H9 (cell line): ENCODE measurements at regions not wholly inside any gene's neighbourhood (a gene's known extent, or its start where the extent isn't known, plus 50 kb on each side); places are given as distances from the start of the nearest gene placed in this dataset.

ENCODE experiments used
- DNase-seq: peaks from one replicate; pipeline ENCODE4 v3.0.0-alpha.2; 2017
- H2AFZ ChIP-seq: one replicate; pipeline ENCODE4 v1.6.1; 2013; ENCODE audit warnings: mild to moderate bottlenecking, low read length, control low read depth, moderate library complexity
- H2AK5ac ChIP-seq: 2 replicates; pipeline ENCODE4 v1.6.1; 2013; ENCODE audit warnings: low read length, control low read depth, mixed read lengths; ENCODE audit not compliant: insufficient read length
- H2BK120ac ChIP-seq: one replicate; pipeline ENCODE4 v1.6.1; 2013; ENCODE audit warnings: low read depth, mild to moderate bottlenecking, low read length, control low read depth, inconsistent platforms; ENCODE audit not compliant: poor library complexity, severe bottlenecking
- H2BK12ac ChIP-seq: 2 replicates; pipeline ENCODE4 v1.6.1; 2013; ENCODE audit warnings: low read length, control low read depth, mixed read lengths, low read depth; ENCODE audit not compliant: insufficient read length
- H2BK15ac ChIP-seq: 2 replicates; pipeline ENCODE4 v1.6.1; 2013; ENCODE audit warnings: low read depth, low read length, control low read depth
- H2BK20ac ChIP-seq: one replicate; pipeline ENCODE4 v1.6.1; 2013; ENCODE audit warnings: low read depth, mild to moderate bottlenecking, low read length, control low read depth, inconsistent platforms; ENCODE audit not compliant: poor library complexity, severe bottlenecking
- H2BK5ac ChIP-seq: 2 replicates; pipeline ENCODE4 v1.6.1; 2013; ENCODE audit warnings: low read length, control low read depth, mixed read lengths; ENCODE audit not compliant: insufficient read length
- H3K14ac ChIP-seq: 2 replicates; pipeline ENCODE4 v1.6.1; 2013; ENCODE audit warnings: low read length, control low read depth; ENCODE audit not compliant: insufficient read depth
- H3K18ac ChIP-seq: 2 replicates; pipeline ENCODE4 v1.6.1; 2013; ENCODE audit warnings: low read depth, mild to moderate bottlenecking, mixed read lengths, low read length, control low read depth; ENCODE audit not compliant: insufficient read length
- H3K23ac ChIP-seq: 2 replicates; pipeline ENCODE4 v1.6.1; 2013; ENCODE audit warnings: low read length, control low read depth, mixed read lengths, low read depth; ENCODE audit not compliant: insufficient read length
- H3K23me2 ChIP-seq: 2 replicates; pipeline ENCODE4 v1.6.1; 2013; ENCODE audit warnings: low read depth, mild to moderate bottlenecking, mixed read lengths, low read length, control low read depth; ENCODE audit not compliant: insufficient read length, poor library complexity, severe bottlenecking
- H3K27ac ChIP-seq: 2 replicates; pipeline ENCODE4 v1.5.1; 2013; ENCODE audit warnings: low read length, control low read depth, mixed read lengths, low read depth; ENCODE audit not compliant: insufficient read length
- H3K27me3 ChIP-seq: 2 replicates; pipeline ENCODE4 v1.6.1; 2013; ENCODE audit warnings: low read length, control low read depth, inconsistent platforms; ENCODE audit not compliant: insufficient read depth
- H3K4ac ChIP-seq: 2 replicates; pipeline ENCODE4 v1.6.1; 2013; ENCODE audit warnings: low read depth, mild to moderate bottlenecking, control low read depth, inconsistent platforms, low read length, moderate library complexity
- H3K4me1 ChIP-seq: 2 replicates; pipeline ENCODE4 v1.6.1; 2013; ENCODE audit warnings: low read length, control low read depth, inconsistent platforms; ENCODE audit not compliant: insufficient read depth
- H3K4me2 ChIP-seq: 2 replicates; pipeline ENCODE4 v1.6.1; 2013; ENCODE audit warnings: low read length, control low read depth, mixed read lengths; ENCODE audit not compliant: insufficient read length, insufficient read depth
- H3K56ac ChIP-seq: 2 replicates; pipeline ENCODE4 v1.6.1; 2013; ENCODE audit warnings: low read depth, mild to moderate bottlenecking, mixed read lengths, low read length, control low read depth; ENCODE audit not compliant: insufficient read length
- H3K79me1 ChIP-seq: 2 replicates; pipeline ENCODE4 v1.6.1; 2013; ENCODE audit warnings: low read depth, mild to moderate bottlenecking, moderate library complexity, low read length, control low read depth, inconsistent platforms; ENCODE audit not compliant: insufficient read depth, poor library complexity, severe bottlenecking
- H3K79me2 ChIP-seq: 2 replicates; pipeline ENCODE4 v1.6.1; 2013; ENCODE audit warnings: low read length, control low read depth, inconsistent platforms; ENCODE audit not compliant: insufficient read depth
- H3K9ac ChIP-seq: 2 replicates; pipeline ENCODE4 v1.6.1; 2013; ENCODE audit warnings: low read length, control low read depth, mixed read lengths; ENCODE audit not compliant: insufficient read length; ENCODE audit errors: extremely low read depth
- H3K9me3 ChIP-seq: one replicate; pipeline ENCODE4 v1.6.1; 2013; ENCODE audit warnings: low read depth, low read length, inconsistent platforms; ENCODE audit not compliant: control insufficient read depth
- H3T11ph ChIP-seq: one replicate; pipeline ENCODE4 v1.6.1; 2013; ENCODE audit warnings: mild to moderate bottlenecking, low read length, control low read depth, inconsistent platforms
- H4K20me1 ChIP-seq: one replicate; pipeline ENCODE4 v1.6.1; 2013; ENCODE audit not compliant: control insufficient read depth, insufficient read length, insufficient read depth
- H4K5ac ChIP-seq: 2 replicates; pipeline ENCODE4 v1.6.1; 2013; ENCODE audit warnings: low read depth, mild to moderate bottlenecking, mixed read lengths, low read length, control low read depth; ENCODE audit not compliant: insufficient read length
- H4K8ac ChIP-seq: replicated peaks from 2 replicates; pipeline ENCODE4 v1.6.1; 2013; ENCODE audit warnings: low read length, control low read depth, mixed read lengths, low read depth; ENCODE audit not compliant: insufficient read length
- H4K91ac ChIP-seq: 2 replicates; pipeline ENCODE4 v1.6.1; 2013; ENCODE audit warnings: low read depth, mild to moderate bottlenecking, moderate library complexity, mixed read lengths, low read length, control low read depth; ENCODE audit not compliant: insufficient read length
- H3K27ac Mint-ChIP-seq, 3 experiments: 2 replicates in 2 of 3; 3 replicates in 1 of 3; pipeline ENCODE4 v1.8.0; 2020 to 2021; ENCODE audit warnings: mixed read lengths in 3 of 3, mild to moderate bottlenecking in 1 of 3, moderate library complexity in 1 of 3
- H3K27me3 Mint-ChIP-seq: 2 replicates; pipeline ENCODE4 v1.8.0; 2021; ENCODE audit warnings: low read depth, mild to moderate bottlenecking, moderate library complexity, mixed read lengths
- H3K36me3 Mint-ChIP-seq, 3 experiments: 2 replicates in 2 of 3; 3 replicates in 1 of 3; pipeline ENCODE4 v1.8.0; 2020 to 2021; ENCODE audit warnings: low read depth in 3 of 3, mixed read lengths in 3 of 3; ENCODE audit not compliant: insufficient read depth in 1 of 3
- H3K4me1 Mint-ChIP-seq, 2 experiments: 2 replicates each; pipeline ENCODE4 v1.8.0; 2020; ENCODE audit warnings: mixed read lengths in 2 of 2
- H3K4me3 Mint-ChIP-seq, 2 experiments: 2 replicates in 1 of 2; 3 replicates in 1 of 2; pipeline ENCODE4 v1.8.0; 2020 to 2021; ENCODE audit warnings: mild to moderate bottlenecking in 2 of 2, mixed read lengths in 2 of 2, moderate library complexity in 1 of 2
- H3K9me3 Mint-ChIP-seq, 2 experiments: 2 replicates in 1 of 2; 3 replicates in 1 of 2; pipeline ENCODE4 v1.8.0; 2020; ENCODE audit warnings: mild to moderate bottlenecking in 2 of 2, mixed read lengths in 2 of 2, moderate library complexity in 1 of 2
- CTCF ChIP-seq: fragments of 200-600 bp; sonication (generic); conservative IDR thresholded peaks from 3 replicates; pipeline ENCODE4 v1.8.0; 2021; ENCODE audit warnings: antibody characterized with exemption, mild to moderate bottlenecking
- WGBS: extraction: QIAGEN DNeasy Blood & Tissue Kit; methylation state at CpG from one replicate; pipeline ENCODE4 v1.1.7; 2013; ENCODE audit warnings: missing lambda C conversion rate, low lambda C conversion rate, mixed read lengths; ENCODE audit not compliant: insufficient read length; ENCODE audit errors: extremely low coverage; 5-methylcytosine and 5-hydroxymethylcytosine counted together

DNA sequence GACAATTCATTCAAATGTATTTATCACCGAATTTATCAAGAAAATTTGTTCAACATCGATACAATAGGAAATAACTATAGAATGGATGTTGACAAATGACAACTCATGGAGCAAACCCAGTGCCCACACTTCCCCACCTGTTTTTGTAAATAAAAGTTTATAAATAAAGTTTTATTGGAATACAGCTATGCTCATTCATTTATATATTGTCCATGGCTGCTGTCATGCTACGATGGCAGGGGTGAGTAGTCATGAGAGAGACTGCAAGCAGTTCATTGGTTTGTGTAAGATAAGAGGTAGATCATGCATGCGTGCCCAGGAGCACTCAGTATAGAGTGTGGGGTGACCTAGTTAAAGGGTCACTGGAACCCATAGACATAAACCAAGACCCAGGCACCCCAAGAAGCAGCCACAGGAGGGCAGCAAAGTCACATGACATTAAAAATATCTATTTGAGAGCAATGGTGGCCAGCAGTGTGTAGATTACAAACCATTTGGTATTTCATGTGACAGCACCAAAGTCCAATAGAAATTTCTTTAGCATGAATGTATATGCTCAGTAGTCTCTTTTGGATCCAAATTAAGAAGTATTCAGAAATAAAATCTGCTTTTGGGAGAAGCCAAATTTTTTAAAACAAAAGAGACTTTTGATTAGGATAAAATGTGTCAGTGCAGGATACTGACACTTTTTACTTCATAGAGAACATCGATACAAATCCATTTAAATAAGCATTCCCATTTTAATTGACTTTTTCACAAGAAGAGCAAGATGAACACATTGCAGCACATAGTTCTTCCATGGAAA is 794.8 kb downstream of the MCTP2 start:
- Histone ChIP-seq H4K91ac (no peak overlapping the region), H3K23ac (no peak overlapping the region), H2BK5ac (no peak overlapping the region), H3K4me1 (no peaks in the 10 kb centered on the region), H3K56ac (no peak overlapping the region), H3K18ac (no peak overlapping the region), H3K27ac (no peak overlapping the region), H2BK12ac (no peak overlapping the region), H2BK120ac (no peak overlapping the region), H3K4ac (no peak overlapping the region), H3K79me2 (no peaks in the 10 kb centered on the region), H3K23me2 (no peaks in the 10 kb centered on the region), H3T11ph (no peak overlapping the region), H3K9me3 (no peaks in the 10 kb centered on the region), H3K79me1 (no peaks in the 10 kb centered on the region), H2BK15ac (no peak overlapping the region), H3K27me3 (no peaks in the 10 kb centered on the region), H2AFZ (no peak overlapping the region), H3K4me2 (no peak overlapping the region), H3K9ac (no peak overlapping the region), H4K20me1 (no peaks in the 10 kb centered on the region), H4K5ac (no peak overlapping the region), H4K8ac (no peak overlapping the region), H2BK20ac (no peak overlapping the region), H2AK5ac (no peak overlapping the region), H3K14ac (no peak overlapping the region)
- peak; percentile 55 for DNase-seq
- H3K27me3 Mint-ChIP-seq, result no peaks in the 10 kb centered on the region
- no CpG with 5 or more reads among the region's 5 CpGs for WGBS
- H3K4me1 Mint-ChIP-seq, result no peaks in the 10 kb centered on the region; a peak in 1 of 4 replicates
- H3K27ac Mint-ChIP-seq, result no peak overlapping the region
- peaks cover 0 to 3% (median 0%) of the 10 kb centered on the region in 3 experiments; a peak in 1 of 7 replicates for H3K36me3 Mint-ChIP-seq
- peak; percentile 73 for TF ChIP-seq CTCF
- peaks cover 0 to 2% of the 10 kb centered on the region in 2 experiments; a peak in 1 of 5 replicates for H3K9me3 Mint-ChIP-seq
- no peak overlapping the region for H3K4me3 Mint-ChIP-seq
